ENCODE measurements at regions not wholly inside any gene's neighbourhood (a gene's known extent, or its start where the extent isn't known, plus 50 kb on each side); places are given as distances from the start of the nearest gene placed in this dataset.
"Not testable (repeated sequence)": the region's sequence is repeated elsewhere in the genome, so short reads cannot be mapped to it uniquely, and the experiment has no call there.

- Histone ChIP-seq H3K27me3 (no peaks in the 10 kb centered on the region), H3K4me1 (no peaks in the 10 kb centered on the region), H3K4me3 (no peak overlapping the region), H3K27ac (no peak overlapping the region), H3K36me3 (no peaks in the 10 kb centered on the region), H3K9me3 (no peaks in the 10 kb centered on the region)
- 87 to 89% methylated on average over 8 of the region's 8 CpGs for WGBS, 2 donors
- no peak for ATAC-seq (ENCODE audit: low FRiP score in 2 of 2)
- no peak for DNase-seq
- no peak for TF ChIP-seq POLR2AphosphoS5 (IDR thresholded peaks at IDR 0.05)
- TF ChIP-seq, protein P1, sequence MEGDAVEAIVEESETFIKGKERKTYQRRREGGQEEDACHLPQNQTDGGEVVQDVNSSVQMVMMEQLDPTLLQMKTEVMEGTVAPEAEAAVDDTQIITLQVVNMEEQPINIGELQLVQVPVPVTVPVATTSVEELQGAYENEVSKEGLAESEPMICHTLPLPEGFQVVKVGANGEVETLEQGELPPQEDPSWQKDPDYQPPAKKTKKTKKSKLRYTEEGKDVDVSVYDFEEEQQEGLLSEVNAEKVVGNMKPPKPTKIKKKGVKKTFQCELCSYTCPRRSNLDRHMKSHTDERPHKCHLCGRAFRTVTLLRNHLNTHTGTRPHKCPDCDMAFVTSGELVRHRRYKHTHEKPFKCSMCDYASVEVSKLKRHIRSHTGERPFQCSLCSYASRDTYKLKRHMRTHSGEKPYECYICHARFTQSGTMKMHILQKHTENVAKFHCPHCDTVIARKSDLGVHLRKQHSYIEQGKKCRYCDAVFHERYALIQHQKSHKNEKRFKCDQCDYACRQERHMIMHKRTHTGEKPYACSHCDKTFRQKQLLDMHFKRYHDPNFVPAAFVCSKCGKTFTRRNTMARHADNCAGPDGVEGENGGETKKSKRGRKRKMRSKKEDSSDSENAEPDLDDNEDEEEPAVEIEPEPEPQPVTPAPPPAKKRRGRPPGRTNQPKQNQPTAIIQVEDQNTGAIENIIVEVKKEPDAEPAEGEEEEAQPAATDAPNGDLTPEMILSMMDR (IDR thresholded peaks at IDR 0.05), result no peak
- TF ChIP-seq POLR2A (IDR thresholded peaks at IDR 0.05), result no peak
- no peak for TF ChIP-seq EP300 (IDR thresholded peaks at IDR 0.05)
Observed at GRCh38 chr2:234793212-234793785, 158.5 kb upstream of the SH3BP4 start.

GRCh38 chr2:234792621-234793022, 159.2 kb upstream of the SH3BP4 start:
- 91 to 96% methylated on average over 18 of the region's 18 CpGs for WGBS, 2 donors
- Histone ChIP-seq H3K27ac (no peak overlapping the region), H3K9me3 (no peaks in the 10 kb centered on the region), H3K4me3 (no peak overlapping the region), H3K4me1 (no peaks in the 10 kb centered on the region), H3K36me3 (no peaks in the 10 kb centered on the region), H3K27me3 (no peaks in the 10 kb centered on the region)
- peak in 1 of 2 donors; percentile 44 for ATAC-seq (ENCODE audit: low FRiP score in 2 of 2)
- TF ChIP-seq POLR2A (IDR thresholded peaks at IDR 0.05), result no peak
- TF ChIP-seq POLR2AphosphoS5 (IDR thresholded peaks at IDR 0.05), result no peak
- no peak for TF ChIP-seq EP300 (IDR thresholded peaks at IDR 0.05)
- TF ChIP-seq, protein P1 (IDR thresholded peaks at IDR 0.05), result no peak
- peak in 1 of 2 donors; percentile 70 for DNase-seq

GRCh38 chr2:234792096-234792495, 159.7 kb upstream of the SH3BP4 start:
- ATAC-seq (ENCODE audit: low FRiP score in 2 of 2); H3K27me3 ChIP-seq; H3K36me3 ChIP-seq; H3K4me3 ChIP-seq; H3K4me1 ChIP-seq; H3K27ac ChIP-seq; DNase-seq; H3K9me3 ChIP-seq: not testable (repeated sequence)
- 94 to 95% methylated on average over 8 of the region's 8 CpGs for whole genome bisulfite sequencing, 2 donors

DNA sequence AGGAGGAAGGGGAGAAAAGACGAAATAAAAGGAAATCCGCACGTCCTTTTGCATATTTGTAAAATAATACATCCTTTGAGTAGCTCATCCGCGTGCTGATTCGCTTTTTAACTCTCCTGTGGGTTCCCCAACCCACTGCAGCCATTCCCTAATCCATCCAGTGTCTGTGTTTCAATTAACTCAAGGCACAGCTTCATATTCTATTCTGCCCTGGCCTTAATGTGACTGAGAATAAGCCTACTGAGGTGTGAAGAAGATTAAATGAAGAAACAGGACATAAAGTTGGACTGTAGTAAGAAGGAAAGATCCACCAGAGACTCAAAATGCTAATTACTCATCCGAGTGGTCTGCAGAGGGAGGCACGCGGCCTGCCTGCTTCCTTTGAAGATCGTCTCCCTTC, 161.4 kb upstream of the SH3BP4 start:
- TF ChIP-seq POLR2AphosphoS5 (IDR thresholded peaks at IDR 0.05) (no peak), POLR2A (IDR thresholded peaks at IDR 0.05) (no peak), EP300 (IDR thresholded peaks at IDR 0.05) (no peak)
- TF ChIP-seq, protein P1 (IDR thresholded peaks at IDR 0.05), result no peak
- no peak overlapping the region for H3K4me3 ChIP-seq
- ATAC-seq (ENCODE audit: low FRiP score in 2 of 2) (no peak), DNase-seq (no peak)
- no peaks in the 10 kb centered on the region for H3K4me1 ChIP-seq
- no peaks in the 10 kb centered on the region for H3K36me3 ChIP-seq
- 84 to 89% methylated on average over 10 of the region's 10 CpGs for WGBS, 2 donors
- no peaks in the 10 kb centered on the region for H3K9me3 ChIP-seq
- no peak overlapping the region for H3K27ac ChIP-seq
- H3K27me3 ChIP-seq, result no peaks in the 10 kb centered on the region

DNA sequence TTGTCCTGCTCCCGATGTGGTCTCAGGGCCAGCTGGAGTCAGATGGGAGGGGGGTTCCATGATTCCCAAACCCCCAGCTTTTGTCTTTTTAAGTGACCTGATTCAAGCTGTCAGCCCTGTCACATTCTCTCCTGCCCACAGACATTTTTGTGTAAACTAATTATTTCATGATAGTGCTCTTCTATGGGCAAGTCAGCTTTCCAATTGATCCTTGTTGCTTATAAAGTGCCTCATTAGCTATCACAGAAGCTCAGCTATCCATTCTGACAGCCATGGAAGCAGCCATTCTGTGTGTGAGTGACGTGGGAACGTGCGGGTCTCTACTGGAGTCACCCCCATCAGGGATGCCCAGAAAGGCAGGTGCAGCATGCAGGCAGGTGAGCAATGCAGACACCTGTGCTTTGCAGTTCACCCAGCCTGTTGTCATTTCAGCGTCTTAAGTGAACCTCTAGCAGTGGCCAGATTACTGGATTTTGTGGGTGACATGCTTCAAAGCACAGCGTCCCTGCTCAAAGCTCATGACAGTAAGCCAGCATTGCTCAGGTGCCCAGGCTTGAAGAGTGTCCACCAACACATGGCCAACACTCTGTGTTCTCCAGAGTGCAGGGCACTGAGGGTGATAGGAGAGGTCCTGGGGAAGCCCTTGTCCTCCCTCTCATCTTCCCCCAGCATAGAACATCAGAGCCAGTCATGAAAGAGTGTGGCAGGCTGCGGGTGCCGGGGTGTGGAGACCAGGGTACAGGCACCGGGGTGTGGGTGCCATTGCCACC, 162.1 kb upstream of the SH3BP4 start:
- DNase-seq, result no peak
- TF ChIP-seq POLR2A (IDR thresholded peaks at IDR 0.05) (no peak), EP300 (IDR thresholded peaks at IDR 0.05) (no peak), POLR2AphosphoS5 (IDR thresholded peaks at IDR 0.05) (no peak)
- TF ChIP-seq, protein P1 (IDR thresholded peaks at IDR 0.05), result no peak
- Histone ChIP-seq H3K4me1 (no peaks in the 10 kb centered on the region), H3K27ac (no peak overlapping the region), H3K36me3 (no peaks in the 10 kb centered on the region), H3K9me3 (no peaks in the 10 kb centered on the region), H3K27me3 (no peaks in the 10 kb centered on the region), H3K4me3 (no peak overlapping the region)
- no peak for ATAC-seq (ENCODE audit: low FRiP score in 2 of 2)
- 91 to 95% methylated on average over 9 of the region's 9 CpGs for WGBS, 2 donors
